Activated T-cell treated with anti-CD3 and anti-CD28 coated beads for 48 hours (primary cell): ENCODE measurements at regions not wholly inside any gene's neighbourhood (a gene's known extent, or its start where the extent isn't known, plus 50 kb on each side); places are given as distances from the start of the nearest gene placed in this dataset.

Experiments used
- DNase-seq: peaks from one replicate; pipeline ENCODE4 v3.0.0-alpha.2; 2020; ENCODE audit warnings: low read depth

- DNase-seq, result no peak
Observed at GRCh38 chr3:117400303-117400702, 690.7 kb downstream of the TUSC7 start.

GRCh38 chr3:117404141-117404540 is 694.6 kb downstream of the TUSC7 start:
- DNase-seq, result no peak

GRCh38 chr3:117404730-117405129 is 695.2 kb downstream of the TUSC7 start:
- no peak for DNase-seq

GRCh38 chr3:117405359-117405758 is 695.8 kb downstream of the TUSC7 start:
- DNase-seq, result no peak

- no peak for DNase-seq
Observed at GRCh38 chr3:117407317-117407716, 697.7 kb downstream of the TUSC7 start.

- DNase-seq, result no peak
Observed at GRCh38 chr3:117408811-117409210, 699.2 kb downstream of the TUSC7 start.

- DNase-seq, result no peak
Observed at GRCh38 chr3:117409256-117409655, 699.7 kb downstream of the TUSC7 start.

- no peak for DNase-seq
Observed at GRCh38 chr3:117409701-117410459, 700.3 kb downstream of the TUSC7 start.

- no peak for DNase-seq
Observed at GRCh38 chr3:117411971-117412370, 702.4 kb downstream of the TUSC7 start.

GRCh38 chr3:117417411-117417810 is 707.8 kb downstream of the TUSC7 start:
- no peak for DNase-seq

- DNase-seq, result no peak
Observed at GRCh38 chr3:117427081-117427480, 717.5 kb downstream of the TUSC7 start.

GRCh38 chr3:117433427-117433826 is 723.8 kb downstream of the TUSC7 start:
- no peak for DNase-seq

- DNase-seq, result no peak
Observed at GRCh38 chr3:117434661-117435412, 725.3 kb downstream of the TUSC7 start.

GRCh38 chr3:117435506-117435905 is 725.9 kb downstream of the TUSC7 start:
- no peak for DNase-seq

- DNase-seq, result no peak
Observed at GRCh38 chr3:117439812-117440211, 730.2 kb downstream of the TUSC7 start.

GRCh38 chr3:117441851-117442250 is 732.3 kb downstream of the TUSC7 start:
- DNase-seq, result no peak

- DNase-seq, result no peak
Observed at GRCh38 chr3:117442566-117442965, 733.0 kb downstream of the TUSC7 start.

GRCh38 chr3:117443014-117443413 is 733.4 kb downstream of the TUSC7 start:
- no peak for DNase-seq

- no peak for DNase-seq
Observed at GRCh38 chr3:117444175-117444574, 734.6 kb downstream of the TUSC7 start.

- no peak for DNase-seq
Observed at GRCh38 chr3:117447419-117447818, 737.8 kb downstream of the TUSC7 start.

GRCh38 chr3:117450026-117450425 is 740.4 kb downstream of the TUSC7 start:
- no peak for DNase-seq

GRCh38 chr3:117454254-117454653 is 744.7 kb downstream of the TUSC7 start:
- DNase-seq, result no peak

- no peak for DNase-seq
Observed at GRCh38 chr3:117454908-117455307, 745.3 kb downstream of the TUSC7 start.

GRCh38 chr3:117455782-117456181 is 746.2 kb downstream of the TUSC7 start:
- DNase-seq, result no peak
